ENCODE measurements at regions not wholly inside any gene's neighbourhood (a gene's known extent, or its start where the extent isn't known, plus 50 kb on each side); places are given as distances from the start of the nearest gene placed in this dataset.
"Not testable (repeated sequence)": the region's sequence is repeated elsewhere in the genome, so short reads cannot be mapped to it uniquely, and the experiment has no call there.

DNA sequence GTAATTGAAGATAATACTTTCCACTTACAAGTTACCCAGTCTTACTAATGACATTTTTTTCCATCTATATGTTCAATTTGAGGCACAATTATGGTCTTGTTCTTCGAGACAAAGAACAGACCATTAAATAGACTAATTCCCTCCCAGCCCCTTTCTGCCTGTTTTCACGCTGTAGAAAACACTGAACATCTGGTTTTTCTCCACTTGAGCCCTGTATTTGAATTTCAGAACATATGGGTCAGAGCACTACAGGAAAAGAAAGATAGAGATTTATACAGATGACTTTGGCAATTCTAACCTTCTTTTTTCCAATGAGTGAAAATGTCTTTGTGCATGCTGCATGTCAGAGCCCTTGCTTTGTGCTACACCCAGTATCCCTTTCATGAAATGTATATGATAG lies 506.9 kb downstream of the LRRC70 start:
- no peak for DNase-seq

DNA sequence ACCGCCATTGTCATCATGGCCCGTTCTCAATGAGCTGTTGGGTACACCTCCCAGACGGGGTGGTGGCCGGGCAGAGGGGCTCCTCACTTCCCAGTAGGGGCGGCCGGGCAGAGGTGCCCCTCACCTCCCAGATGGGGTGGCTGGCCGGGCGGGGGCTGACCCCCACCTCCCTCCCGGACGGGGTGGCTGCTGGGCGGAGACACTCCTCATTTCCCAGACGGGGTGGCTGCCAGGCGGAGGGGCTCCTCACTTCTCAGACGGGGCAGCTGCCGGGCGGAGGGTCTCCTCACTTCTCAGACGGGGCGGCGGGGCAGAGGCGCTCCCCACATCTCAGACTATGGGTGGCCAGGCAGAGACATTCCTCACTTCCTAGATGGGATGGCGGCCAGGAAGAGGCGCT lies 505.1 kb downstream of the LRRC70 start:
- DNase-seq = not testable (repeated sequence)

DNA sequence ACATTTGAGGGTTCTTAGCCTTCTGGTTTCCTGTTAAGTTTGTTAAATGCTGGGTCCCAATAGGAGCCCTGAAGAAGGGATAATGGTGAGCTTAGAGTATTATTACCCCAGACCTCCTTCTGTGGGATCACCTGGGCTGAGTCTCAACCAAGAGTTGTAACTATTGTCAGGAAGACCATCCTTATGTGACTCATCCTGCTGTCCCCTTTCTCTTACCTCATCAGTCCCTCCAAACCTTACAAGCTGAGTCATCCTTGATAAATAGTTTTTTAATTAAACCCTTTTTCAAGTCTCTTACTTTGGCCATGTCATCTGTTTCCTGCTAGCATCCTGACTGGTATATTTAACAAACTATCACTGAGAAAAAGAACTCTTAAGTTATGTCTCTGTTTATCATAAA lies 502.8 kb downstream of the LRRC70 start:
- DNase-seq = no peak

DNA sequence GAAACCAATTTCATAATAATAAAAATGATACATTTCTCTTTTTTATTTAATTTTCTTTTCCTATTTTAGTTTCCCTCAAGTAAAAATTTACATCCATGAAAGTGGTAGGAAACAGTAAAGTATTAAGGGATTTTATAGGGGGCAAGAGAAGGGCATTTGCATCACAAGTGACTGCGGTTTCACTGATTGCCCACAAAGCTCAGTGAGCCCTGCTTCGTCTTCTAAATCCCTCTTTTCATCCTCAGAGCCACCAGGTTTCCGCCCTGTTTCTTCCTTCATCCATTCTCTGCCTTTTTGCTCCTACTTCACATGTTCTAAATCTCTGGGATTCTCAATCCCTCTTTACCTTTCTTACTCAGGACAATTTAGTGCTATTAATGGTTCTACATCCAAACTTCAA lies 491.4 kb downstream of the LRRC70 start:
- DNase-seq = no peak

DNA sequence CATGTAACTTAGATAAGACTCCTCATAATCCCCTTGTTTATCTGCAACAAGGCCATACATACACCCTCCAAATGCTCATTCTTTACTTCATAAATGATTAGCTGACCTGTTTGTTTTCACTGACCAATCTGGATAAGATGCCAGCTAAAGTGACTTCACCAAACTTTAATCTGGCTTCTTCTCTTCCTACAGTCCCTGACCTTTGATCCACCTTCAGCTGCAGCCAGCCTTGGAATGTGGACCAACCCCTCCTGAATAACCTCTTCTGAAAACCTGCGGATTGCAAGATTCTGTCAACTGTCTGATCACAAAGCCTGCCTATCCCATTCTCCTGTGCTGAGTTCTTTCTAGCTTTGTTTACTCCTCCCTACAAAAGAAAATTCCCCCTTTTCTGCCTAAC lies 476.8 kb downstream of the LRRC70 start:
- no peak for DNase-seq

DNA sequence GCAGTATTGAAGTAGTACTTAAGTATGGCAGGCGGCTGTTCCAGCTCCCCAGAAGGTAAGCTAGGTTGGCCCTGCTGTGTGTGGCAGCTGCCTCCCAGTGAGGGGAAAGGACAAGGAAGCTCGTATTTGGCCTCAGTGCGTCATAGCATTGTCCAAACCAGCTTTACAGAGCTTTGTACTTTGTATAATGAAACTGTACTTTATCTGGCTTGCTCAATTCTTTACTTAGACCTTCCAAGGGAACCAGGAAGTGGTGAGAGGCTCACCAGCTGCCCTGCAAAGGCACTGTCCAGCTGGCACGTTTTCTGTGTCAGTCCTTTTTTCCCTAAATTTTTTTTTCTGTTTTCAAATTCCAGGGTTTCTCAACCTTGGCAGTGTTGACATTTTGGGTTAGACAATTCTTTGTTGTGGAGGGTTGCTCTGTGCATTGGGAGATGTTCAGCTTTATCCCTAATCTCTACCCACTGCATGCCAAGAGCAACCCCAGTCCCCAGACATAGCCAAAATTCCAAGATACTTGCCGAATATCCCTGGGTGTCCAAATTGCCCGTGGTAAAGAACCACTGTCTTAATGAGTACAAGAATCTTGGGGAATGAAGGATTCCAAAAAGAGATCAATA lies 474.5 kb downstream of the LRRC70 start:
- DNase-seq = no peak

DNA sequence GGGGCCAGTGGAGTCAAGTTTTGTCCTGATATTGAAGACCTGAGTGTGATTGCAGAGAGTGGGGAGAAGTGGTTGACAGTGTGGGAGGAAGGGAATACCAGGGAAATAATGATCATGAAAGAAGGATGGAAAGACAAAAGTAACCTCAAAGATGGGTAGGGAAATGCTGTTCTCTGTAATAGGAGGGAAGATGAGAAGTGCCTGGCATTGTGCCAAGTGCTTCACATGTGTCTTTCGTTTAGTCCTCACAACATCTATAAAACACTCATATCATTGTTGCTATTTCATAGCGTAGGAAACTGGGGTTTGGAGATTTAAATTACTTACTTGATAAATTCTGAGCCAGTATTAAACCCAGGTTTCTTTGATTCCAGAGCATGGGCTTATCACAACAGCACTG lies 472.3 kb downstream of the LRRC70 start:
- no peak for DNase-seq

DNA sequence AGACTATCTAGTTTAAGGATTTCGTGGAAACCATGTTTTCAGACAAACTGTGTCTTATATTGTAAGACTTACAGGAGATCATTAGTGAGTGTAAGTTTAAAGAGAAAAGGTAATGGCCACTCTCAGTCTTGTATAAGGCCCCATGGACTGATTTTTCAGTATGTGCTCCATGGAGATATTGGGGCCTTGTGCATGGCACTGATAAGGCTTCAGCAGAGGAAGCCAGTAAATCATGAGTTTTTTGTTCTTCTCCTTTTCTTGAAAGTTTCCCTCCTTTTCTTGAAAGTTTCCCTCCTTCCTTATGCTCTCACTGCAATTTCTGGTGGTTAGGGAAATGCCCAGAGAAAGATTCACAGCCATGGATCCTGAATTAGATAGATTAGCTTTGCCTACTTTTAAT lies 471.3 kb downstream of the LRRC70 start:
- no peak for DNase-seq

DNA sequence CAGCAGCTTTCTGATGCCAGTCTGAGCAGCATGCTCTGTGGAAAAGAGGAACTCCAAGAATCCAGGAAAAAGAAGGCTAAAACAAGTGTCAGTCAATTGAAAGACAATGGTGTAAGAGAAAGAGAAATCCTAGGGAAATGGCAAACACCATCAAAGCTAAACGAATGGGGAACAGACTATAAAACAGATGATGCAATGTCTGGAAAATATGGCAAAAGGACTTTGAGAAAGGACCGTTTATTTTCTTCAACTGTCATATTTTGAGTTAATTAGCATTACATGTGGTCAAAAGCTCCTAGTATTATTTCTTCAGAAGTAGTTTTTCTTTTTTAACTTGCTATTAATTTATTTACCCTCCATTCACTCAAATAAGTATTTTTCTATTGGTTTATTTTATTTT lies 465.2 kb downstream of the LRRC70 start:
- DNase-seq = no peak

DNA sequence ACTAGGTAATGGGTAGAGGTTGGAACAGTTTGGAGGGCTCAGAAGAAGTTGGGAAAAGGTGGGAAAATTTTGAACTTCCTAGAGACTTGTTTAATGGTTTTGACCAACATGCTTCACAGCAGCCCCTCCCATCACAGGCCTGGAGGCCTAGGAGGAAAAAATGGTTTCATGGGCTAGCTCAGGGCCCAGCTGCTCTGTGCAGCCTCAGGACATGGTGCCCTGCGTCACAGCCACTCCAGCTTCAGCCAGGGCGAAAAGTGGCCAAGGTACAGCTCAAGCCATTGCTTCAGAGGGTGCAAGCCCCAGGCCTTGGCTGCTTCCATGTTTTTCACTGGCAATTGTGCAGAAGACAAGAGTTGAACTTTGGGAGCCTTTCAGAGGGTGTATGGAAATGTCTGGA lies 453.7 kb downstream of the LRRC70 start:
- DNase-seq = no peak

DNA sequence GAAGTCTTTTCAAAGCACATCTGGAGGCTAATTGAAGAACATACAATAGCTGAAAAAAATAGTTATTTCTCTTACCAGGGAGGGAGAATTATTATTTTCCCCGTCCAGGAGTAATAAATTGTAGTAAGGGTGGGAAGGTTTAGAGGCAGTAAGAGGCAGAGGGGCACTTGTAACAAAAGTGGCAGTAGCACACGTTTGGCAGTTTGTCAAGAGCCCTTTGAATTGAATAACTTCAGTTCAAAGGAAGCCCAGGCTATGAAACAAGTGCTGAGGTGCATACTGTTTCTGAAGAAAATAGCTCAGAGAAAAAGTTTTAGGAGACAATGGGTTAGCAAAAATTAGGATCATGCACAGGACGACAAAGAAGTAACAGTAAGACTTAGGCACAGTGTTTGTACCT lies 451.3 kb downstream of the LRRC70 start:
- no peak for DNase-seq

DNA sequence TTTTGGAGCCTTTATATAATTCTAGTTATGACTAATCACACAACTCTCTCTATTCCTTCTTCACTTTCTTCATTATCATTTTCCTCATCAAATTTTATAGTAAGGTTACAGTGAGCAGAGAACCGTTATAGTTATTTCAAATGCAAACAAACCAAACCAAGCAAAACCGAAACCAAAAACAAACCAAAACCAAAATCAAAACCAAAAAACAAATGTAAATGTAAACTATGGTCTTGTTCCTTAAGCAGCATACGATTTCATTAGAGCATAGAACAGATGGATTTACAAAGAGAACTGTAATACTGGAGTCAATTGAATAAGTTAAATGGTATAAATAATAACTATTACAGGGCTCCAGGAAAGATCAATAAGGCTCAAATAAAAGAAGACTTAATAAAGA lies 447.1 kb downstream of the LRRC70 start:
- no peak for DNase-seq

DNA sequence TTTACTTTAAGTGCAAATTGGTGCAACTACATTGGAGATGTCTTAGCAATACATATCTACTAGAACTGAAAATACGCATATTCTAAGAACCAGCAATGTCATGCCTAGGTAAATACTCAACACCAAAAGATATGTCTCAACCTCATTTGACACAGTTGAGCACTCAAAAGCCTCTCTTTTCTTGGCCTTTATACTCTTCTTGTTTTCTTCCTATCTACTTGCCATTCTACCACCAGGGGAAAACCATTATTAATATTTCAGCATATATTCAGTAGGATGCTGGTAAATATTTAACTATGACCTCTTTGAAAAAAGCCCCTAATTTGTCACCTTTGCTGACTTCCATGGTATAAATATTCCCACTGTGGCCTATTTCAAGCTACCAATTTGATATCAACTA lies 443.8 kb downstream of the LRRC70 start:
- no peak for DNase-seq

DNA sequence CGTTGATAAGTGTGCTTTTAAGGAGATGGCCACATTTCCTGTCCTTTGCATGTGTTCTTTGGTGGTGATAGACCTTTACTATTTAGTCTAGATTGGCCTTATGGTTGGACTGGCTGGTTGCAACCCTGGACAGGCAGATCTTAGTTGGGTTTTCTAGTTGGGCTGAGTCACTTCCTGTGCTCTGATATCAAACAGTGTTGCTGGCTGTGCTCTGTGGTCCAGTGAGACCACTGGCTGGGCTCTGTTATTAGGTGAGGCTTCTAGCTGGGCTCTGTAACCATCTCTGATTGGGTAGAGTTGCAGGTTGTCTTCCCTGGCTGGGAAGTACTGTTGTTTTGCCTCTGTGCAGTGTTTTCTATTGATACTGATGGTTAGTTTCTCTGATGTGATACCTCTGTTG lies 432.5 kb downstream of the LRRC70 start:
- DNase-seq = no peak

DNA sequence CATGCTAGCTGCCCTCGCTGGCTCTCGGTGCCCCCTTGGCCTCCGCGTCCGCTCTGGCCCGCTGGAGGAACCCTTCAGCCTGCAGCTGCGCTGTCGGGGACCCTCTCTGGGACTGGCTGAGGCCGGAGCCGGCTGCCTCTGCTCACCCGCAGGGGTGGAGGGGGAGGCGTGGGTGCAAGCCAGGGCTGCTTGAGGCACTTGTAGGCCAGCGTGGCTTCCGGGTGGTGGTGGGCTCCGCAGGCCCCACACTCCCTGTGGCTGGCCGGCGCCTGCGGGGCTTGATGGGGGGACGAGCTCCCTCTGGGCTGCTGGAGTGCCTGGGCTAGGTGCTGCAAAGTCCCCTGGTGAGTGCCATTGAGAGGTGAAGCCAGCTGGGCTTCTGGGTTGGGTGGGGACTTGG lies 429.6 kb downstream of the LRRC70 start:
- DNase-seq = no peak

DNA sequence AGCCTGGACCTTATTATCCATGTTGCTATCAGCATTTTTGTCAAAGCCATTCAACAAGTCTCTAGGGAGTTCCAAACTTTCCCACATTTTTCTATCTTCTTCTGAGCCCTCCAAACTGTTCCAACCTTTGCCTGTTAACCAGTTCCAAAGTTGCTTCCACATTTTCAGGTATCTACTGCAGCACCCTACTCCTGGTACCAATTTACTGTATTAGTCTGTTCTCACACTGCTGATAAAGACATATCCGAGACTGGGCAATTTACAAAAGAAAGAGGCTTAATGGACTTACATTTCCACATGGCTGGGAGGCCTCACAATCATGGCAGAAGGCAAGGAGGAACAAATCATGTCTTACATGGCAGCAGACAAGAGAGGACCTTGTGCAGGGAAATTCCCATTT lies 416.2 kb downstream of the LRRC70 start:
- not testable (repeated sequence) for DNase-seq

DNA sequence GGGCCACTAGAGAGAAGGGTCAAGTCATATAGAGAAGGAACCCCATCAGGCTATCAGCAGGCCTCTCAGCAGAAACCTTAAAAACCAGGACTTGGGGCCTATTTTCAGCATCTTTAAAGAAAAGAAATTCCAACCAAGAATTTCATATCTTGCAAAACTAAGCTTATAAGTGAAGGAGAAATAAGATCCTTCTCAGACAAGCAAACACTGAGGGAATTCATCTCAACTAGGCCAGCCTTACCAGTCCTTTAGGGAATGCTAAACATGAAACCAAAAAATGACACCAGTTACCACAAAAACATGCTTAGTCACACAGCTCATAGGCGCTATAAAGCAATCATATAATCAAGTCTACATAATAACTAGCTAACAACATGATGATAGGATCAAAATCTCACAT lies 407.1 kb downstream of the LRRC70 start:
- no peak for DNase-seq

DNA sequence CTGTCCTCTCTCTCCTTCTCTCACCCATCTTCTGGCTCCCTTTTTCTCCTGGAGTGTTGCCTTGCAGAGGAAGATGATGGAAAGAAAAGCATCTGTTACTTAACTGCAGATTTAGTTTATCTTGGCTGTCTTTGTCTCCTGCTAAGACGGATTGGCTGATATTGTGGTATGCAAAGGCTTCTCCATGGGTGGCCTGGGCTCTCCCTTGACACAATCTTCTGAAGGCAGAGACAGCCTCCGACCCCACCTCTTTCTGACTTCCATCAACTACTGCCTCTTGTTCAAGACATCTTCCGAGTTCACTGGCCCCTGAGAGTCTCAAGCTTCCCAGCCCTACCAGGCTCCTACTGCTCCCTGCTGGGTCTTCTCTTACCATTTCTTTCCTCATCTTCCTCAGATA lies 403.7 kb downstream of the LRRC70 start:
- DNase-seq = no peak

DNA sequence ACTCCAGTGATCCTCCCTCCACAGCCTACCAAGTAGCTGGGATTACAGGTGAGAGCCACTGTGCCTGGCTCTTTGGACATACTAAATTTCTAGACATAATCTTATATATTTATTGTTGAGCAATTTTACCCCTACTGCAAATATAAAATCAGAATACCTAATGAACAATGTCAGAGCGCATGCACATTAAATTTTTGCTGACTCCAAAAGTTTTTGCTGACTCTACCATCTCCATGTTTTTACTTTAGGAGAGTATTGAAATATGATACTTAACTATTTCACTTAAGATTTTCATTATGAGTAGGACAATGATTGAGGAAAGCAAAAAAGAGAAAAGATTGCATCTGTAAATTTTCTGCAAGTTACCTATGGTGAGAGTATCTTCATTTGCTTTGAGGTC lies 402.3 kb downstream of the LRRC70 start:
- DNase-seq = no peak

DNA sequence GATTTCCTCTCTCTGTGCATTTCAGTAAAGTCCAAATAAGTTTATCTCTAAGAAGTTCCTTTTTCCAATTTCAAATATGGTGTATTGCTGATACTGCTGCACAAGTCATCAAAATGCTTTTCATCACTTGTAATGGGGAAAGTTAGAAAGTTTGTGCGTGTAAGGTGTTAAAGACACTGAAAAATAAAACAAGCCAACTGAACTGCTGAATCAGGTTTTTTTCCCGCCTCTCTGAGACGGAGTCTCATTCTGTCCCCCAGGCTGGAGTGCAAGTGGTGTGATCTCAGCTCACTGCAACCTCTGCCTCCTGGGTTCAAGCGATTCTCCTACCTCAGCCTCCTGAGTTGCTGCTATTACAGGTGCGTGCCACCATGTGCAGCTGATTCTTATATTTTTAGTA lies 400.9 kb downstream of the LRRC70 start:
- no peak for DNase-seq

DNA sequence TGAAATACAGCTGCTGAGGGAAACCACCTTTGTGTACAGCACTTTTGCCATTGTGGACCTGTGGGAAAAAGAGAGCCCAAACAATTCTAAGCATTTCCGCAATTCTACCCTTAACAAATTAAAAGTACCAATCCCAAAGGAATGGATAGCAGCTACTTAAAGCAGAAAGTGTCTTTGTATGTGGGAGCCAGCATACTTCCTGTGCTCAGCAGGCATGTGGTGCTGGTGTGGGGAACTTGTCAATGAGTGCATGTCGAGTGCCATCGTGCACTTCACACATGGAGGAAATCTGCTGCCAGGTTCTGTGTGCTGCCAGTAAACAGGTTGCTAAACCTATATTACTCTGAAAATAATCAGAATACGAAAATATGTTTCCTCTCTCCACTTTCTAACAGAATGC lies 399.0 kb downstream of the LRRC70 start:
- DNase-seq = no peak

DNA sequence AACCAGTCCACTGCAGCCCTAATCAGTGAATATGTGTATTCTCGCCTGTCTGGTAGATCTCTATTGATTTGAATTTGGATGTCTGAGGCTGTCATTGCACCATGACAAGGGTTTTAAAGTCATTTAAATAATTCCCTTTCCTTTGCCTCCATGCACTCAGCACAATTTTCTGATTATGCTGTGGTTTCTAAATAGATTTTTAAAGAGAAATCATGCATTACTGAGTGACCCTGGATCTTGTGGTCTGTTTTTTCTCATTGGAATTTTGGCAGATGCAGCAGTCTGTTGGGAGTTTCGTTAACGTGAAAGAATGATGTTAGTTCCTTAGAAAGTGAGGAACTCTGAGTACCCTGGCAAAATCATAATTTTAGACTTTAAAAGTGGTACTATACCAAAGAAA lies 396.0 kb downstream of the LRRC70 start:
- DNase-seq = no peak

DNA sequence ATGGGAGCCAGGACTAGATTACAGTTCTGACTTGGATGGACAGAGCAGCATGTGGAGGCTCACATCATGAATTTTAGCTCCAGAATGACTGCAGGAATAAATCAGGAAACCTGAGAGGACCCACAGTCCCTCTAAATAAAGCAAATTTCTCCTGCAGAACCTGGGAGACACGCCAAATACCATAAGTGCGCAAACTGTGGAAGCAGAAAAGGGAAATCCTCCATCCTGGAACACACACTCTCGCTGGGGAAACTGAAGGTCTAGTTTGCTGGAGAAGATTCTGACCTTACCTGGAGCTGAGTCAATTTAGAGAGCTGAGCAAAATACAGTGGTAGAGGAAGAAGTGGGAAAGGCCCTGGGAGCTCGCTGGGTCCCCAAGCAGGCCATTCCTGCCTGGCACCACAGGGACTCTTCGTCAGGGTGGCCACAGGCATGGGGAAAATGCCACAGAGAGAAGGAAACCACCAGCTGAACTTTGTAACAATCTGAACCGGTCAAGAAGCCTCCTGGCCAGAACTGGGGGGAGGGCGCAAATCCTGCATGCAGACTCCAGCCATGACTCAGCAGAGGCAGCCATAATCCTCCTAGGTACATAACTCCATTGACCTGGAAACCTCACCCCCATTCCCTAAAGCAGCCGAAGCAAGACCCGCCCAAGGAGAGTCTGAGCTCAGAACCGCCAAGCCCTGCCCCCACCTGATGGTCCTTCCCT lies 390.9 kb downstream of the LRRC70 start:
- DNase-seq = no peak

DNA sequence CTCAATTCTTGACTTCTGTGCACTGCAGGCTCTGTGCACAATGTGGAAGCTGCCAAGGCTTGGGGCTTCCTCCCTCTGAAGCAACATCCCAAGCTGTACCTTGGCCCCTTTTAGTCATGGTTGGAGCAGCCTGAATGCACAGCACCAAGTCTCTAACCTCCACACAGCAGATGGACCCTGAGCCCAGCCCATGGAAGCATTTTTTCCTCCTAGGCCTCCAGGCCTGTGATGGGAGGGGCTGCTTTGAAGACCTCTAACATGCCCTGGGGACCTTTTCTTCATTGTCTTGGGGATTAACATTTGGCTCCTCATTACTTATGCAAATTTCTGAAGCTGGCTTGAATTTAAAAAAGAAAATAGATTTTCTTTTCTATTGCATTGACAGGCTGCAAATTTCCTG lies 385.8 kb downstream of the LRRC70 start:
- DNase-seq = no peak

DNA sequence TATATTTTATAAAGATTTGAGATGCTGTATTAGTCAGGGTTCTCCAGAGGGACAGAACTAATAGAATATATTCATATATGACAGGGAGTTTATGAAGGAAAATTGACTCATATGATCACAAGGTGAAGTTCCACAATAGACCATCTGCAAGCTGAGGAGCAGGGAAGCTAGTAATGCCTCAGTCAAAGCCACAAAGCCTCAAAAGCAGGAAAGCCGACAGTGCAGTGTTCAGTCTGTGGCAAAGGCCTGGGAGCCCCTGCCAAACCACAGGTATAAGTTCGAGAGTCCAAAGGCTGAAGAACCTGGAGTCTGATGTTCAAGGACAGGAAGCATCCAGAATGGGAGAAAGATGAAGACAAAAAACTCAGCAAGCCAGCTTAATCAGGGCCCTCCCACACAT lies 382.2 kb downstream of the LRRC70 start:
- DNase-seq = no peak

Data from NCI-H226 (cell line).